ENCODE measurements at regions not wholly inside any gene's neighbourhood (a gene's known extent, or its start where the extent isn't known, plus 50 kb on each side); places are given as distances from the start of the nearest gene placed in this dataset.

DNA sequence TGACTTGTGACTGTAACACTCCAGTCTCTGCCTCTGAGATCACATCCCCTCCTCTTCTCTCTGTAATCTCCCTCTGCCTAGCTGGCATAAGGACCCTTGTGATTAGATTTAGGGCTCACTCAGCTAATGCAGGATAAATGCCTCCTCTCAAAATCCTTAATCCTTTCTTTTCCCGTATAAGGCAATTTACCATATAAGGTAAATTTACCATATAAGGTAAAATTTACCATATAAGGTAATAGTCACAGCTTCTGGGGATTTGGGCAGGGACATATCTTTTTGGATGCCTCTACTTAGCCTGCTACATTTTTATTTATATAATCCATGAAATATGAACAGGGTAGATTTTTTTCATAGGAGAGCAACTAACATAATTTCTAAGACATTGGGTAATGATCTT lies 318.0 kb upstream of the PUM3 start:
- no peak for DNase-seq (ENCODE audit: low spot score)

DNA sequence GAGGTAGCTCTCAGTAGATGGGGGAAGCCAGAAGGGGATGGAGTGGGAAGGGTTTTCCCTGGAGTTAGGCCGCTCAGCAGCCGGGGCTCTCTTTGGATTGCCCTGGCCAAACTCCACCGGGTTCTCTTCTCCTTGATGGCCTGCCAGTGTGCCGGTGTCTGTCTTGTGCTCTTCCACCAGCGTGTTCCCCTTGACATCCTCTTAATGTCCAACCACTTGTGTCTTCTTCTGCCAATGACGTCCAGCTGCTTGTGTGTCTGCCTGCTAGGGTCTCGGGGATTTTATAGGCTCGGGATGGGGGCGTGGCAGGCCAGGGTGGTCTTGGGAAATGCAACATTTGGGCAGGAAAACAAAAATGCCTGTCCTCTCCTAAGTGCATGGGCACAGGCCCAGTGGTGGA lies 313.1 kb upstream of the PUM3 start:
- DNase-seq (ENCODE audit: low spot score): no peak

DNA sequence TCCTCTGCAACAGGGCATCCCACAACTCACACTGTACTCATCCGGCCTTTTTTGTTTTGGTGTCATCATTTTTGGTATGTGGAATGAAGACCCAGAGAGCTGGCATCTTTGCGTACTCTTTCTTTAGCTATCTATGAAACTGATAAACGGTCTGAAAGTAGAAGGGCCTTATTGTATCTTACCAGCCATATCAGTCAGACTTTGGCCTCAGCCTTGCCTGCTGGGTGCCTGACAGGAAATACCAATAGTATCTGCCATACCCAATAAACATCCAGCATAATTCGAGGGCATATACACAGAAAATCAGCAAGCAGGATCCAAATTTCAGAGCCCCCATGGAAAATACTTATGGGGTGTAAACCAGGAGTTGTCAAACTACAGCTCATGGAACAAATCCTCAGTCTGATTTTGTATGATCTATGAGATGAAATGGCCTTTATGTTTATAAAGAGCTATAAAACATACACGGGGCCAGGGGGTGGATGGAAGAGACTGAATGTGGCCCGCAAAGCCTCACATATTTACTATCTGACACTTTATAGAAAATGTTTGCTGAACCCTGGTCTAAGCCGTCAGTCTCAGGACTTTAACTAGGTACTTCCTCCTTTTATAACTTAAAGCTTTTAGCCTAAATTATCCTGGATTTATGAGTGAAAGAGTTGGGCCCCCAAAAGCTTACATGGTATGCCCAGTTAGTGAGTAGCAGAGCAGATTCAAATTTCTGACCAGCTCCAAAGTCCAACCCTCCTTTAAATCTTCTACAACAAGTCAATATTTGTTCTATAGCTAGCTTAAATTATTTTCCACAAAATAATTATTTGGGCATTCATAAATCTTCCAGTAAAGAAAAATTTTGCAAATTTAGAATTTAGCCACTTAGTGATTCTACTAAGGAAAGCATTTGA lies 308.0 kb upstream of the PUM3 start:
- DNase-seq (ENCODE audit: low spot score): no peak

DNA sequence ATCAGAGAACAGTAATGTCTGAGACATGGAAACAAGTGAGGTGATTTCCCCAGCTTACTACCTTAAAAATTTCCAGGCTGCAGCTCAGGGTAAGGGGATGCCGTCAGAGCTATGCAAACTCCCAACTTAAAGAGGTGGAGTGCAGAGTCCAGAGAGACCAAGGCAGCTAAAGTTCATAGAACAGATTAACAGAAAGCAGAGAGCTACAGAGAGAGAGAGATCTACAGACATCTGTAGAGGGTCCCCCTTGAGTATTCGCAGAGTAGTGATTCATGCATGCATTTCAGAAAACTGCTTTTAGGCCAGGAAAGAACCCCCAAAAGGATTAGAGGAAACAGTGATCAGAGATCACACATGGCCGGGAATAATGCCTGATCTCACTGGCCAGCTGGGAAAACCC lies 306.2 kb upstream of the PUM3 start:
- no peak for DNase-seq (ENCODE audit: low spot score)

DNA sequence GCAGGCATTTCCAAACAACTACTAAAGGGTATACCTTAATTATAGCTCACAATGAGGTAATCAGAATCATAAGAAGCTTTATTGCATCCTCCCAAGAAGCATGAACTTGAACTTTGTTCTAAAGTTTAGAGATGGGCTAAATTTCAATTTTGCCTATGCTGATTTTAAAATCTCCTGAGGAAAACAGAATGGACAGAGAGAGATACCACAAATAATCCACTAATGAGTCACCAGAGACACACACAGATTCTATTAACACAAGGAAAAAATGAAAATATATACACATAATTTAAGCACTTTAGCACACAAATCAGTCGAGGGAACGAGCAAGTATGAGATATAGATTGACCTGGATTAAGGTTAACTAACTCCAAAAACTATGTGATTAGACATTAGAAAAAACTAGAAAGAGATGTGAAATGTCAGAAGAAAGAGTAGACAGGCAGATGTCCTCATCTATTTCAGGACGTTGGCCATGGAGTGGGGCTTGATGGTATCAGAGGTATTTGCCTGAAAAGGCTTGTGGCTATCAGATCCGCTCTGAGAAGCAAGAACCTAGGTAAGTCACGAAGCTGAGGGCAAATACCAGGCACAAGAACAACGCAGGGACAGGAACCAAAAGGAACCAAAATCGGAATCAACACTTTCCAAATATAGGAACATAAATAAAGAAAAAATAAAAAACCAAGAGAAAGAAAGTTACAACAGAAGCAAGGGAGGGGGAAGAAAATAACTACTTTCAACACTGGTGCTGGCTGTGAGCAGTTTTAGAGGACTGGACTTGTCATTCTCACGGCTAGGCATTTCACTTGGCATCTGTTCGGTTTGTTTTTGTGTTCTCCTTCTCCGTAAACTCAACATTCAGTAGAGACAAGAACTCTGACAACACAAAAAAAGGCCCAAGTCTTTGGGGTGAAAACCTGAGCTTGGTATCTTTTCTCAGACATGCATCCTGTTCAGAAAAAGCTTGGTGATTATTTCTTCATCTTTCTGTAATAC lies 294.6 kb upstream of the PUM3 start:
- DNase-seq (ENCODE audit: low spot score): no peak

DNA sequence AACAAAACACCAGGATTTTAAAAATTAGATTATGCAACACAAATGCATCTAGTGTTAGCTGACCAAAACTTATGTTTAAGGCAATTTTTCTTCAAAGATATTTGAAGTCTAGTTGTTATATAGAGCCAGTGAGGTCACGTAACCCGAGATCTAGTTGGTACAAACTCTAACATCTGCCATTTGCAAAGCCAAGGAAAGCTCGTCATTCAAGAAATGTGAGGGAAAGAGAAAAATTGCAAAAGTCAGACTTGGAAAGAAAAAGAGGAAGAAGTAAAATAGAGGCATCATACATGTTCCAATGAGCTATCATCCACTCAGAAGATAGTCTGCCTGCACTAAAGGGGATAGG lies 293.4 kb upstream of the PUM3 start:
- DNase-seq (ENCODE audit: low spot score): no peak

DNA sequence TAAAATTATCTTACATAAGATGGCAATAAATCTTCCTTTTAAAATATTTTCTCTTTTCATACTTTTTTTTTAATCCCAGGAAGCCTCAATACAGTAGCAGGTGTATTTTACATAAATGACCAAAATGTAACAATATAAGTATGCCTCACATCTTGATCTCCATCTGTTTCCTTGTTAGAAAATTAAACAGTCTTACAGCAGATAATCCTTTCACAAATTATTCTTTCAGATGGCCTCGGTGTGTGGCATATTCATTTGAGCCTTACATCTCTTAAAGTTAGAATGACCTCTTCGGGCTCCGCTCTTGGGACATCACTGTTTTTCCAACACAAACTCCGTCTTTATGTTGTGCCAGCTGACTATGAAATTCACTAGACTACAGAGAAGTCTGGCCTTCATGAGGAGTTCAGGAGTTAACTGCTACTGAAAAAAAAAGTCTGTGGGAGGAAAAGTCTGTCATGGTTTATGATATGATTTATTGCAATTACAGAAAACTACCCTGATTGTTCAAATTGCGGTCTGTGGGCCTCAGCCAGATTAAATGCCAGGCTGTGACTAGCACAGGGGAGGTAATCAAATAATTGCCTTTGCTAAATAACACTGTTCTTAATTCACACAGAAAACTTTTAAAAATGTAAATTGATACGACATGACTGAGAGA lies 292.9 kb upstream of the PUM3 start:
- no peak for DNase-seq (ENCODE audit: low spot score)

DNA sequence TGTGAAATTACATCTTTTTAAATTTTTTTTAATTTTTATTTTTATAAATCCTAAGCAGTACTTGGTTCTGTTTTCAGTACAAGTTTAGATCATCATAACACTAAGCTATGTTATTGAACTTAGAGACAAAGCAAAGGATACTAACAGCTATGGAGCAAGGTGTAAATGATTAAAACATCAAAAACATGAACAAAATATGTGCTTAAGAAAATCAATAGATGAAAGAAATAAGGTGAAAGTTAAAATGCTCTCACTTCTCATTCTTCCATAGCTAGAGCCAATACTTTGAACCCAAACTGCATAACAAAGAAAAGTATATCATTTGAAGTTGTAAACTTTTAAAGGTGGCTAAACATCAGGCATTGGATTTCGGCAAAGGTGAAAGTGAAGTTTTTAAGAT lies 292.3 kb upstream of the PUM3 start:
- no peak for DNase-seq (ENCODE audit: low spot score)

DNA sequence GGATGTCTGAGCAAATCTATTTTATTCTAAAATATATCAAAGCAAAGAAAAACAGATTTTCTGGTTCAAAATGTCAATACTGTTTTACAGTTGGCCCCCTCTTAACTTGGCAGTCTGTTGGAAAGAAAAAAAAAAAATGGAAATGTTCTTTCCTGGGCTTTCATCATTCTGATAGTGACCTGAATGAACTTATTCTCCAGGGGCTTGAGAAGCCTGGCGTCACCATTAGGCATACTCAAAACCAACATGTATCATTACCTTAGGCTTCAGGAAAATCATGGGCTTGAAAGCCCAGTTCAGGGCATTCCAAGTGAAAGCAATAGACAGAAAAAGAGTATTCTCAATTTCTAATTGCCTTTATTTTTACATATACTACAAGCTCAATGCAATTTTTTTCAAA lies 283.7 kb upstream of the PUM3 start:
- no peak for DNase-seq (ENCODE audit: low spot score)

DNA sequence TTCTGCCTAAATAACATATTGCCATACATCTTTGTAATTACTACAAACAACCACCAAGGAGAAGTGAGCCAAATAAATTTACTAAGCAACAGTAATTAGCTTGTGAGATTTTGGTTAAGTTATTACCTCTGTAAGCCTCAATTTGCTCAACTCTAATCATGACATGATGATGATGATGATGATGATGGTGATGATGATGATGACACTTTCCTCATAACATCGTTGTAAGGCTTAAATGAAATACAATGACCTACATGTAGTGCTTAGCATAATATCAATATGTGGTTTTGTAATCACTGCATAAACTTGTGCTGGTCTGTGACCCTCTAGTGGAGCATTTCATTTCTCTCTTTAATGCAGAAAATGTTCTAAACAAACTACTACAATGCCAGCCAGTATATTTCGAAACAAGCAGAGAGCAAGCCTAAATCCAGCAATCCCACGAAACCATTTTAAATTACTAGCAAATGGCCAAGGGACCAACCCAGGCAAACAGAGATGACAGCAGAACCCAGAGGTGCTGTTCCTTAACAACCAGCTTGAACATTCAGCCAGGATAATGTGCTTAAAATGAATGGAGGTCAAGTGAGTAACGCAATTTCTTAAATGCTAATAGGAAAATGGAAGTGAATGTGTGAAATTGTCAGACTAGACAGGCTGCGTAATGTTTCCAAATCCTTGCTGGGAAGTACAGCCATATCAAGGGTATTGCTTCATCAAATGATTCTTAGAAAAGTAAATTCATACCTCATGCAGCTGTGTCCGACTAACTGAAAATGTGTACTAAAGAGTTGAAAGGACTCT lies 281.9 kb upstream of the PUM3 start:
- no peak for DNase-seq (ENCODE audit: low spot score)

DNA sequence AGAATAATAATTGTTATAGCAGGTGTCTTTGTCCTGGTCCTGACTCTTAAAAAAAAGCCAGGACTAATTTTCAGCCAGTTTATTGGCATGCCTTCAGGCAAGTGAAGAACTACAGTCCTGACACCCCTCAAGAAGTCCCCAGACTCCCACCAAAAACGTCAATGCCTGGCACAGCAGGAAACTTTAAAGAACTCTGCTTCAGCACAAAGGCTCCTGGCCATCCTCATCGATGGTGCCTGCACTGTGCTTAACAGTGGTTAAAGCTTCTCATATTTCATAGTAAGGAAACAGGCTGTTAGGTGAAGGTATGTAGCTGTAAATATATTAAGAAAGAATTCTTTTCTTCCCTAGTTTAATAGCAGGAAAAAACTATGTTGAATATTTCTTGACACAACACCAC lies 280.1 kb upstream of the PUM3 start:
- no peak for DNase-seq (ENCODE audit: low spot score)

DNA sequence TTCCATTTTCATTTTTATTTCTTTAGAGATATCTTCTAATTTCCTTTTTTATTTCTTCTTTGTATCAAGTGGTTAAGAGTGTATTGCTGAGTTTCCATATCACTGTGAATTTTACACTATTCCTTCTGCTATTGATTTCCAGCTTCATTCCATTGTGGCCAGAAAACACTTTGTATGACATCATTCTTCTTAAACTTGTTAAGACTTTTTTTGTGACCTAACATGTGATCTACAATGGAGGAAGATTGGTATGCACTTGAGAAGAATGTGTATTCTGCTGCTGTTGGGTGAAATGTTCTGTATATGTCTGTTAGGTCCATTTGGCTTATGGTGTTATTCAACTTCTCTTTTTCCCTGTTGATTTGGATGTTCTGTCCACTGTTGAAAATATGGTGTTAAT lies 274.2 kb upstream of the PUM3 start:
- DNase-seq (ENCODE audit: low spot score): no peak

DNA sequence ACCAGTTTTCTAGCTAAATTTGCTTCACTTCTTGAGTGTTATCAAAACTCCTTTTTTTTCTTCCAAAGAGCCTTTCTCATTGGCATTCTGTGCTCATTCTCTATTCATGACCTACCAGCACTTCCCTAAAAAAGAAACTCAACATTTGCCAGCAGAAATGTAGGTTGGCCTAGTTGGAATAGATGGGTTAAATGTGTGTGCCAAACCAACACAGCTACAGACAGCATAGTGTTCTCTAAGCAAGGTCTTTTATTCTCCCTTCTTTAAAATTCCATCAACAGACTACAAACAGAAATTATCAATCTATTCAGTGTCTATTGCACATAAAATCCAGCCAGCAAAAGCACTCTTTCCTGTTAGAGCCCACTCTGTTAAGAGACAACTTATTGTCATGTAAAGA lies 255.8 kb upstream of the PUM3 start:
- DNase-seq (ENCODE audit: low spot score): no peak

DNA sequence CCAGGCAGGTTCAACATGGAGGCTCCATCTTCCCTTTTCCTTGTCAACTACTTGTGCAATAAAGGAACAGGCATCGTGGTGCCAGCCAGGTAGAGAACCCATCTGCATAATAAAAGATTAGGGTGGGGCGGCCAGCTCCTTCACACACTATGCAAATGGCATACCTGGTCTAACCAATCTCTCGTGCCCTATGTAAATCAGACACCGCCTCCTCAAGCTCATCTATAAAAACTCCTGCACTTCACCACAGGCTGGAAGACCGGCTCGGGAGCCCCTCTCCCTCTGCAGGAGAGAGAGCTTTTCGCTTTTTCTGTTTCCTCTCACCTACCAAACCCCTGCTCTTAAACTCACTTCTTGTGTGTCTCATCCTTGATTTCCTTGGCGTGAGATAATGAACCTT lies 244.3 kb upstream of the PUM3 start:
- no peak for DNase-seq (ENCODE audit: low spot score)

DNA sequence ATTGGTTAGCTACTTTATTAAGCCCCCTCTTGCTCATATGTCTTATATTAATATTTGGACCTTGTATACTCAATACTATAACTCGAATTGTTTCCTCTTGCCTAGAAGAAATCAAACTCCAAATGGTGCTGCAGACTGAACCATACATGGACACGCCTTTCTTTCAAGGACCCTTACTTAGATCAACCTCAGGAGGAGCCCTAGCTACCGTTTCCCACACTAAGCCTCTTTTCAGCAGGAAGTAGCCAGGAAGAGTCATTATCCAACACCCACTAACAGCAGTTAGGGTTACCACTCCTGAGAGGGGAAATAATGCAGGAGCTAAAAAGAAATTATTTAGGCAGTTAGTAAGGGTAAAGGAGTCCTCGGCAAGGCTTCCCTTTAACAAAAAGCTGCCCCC lies 243.8 kb upstream of the PUM3 start:
- no peak for DNase-seq (ENCODE audit: low spot score)

DNA sequence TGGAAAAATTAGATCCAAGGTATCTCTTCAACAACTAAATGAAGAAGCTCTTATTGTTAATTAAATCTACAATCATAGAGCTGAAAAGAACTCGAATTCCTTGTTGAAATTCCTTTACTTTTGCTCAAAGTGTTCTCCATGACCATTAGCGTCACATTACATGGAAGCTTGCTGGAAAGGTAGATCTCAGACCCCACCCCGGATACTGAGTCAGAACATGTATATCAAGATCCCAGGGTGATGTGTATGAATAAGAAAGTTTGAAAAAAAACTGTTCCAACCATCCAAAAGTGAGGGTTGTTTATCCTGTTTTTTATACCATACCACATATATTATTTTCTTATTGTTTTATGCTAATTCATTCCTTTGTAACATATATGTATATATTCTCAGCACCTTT lies 237.1 kb upstream of the PUM3 start:
- DNase-seq (ENCODE audit: low spot score): no peak

DNA sequence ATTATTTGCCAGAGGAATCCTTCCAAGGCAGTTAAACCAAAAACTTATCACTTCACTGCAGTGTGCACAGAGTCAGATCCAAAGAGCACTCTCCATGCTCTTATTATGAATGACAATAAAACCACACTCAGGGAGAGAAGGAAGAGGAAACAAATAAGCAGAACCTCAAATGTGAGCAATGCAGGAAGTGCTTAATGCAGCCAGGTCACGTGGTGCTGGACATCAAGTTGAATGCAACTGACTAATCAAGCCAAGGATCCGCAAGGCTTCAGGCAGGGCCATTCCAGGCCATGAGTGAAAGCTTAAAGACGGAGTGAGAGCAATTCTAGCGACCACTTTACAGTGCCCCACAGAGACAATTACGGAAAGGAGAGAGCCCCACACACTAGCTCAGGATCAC lies 230.4 kb upstream of the PUM3 start:
- DNase-seq (ENCODE audit: low spot score): no peak

DNA sequence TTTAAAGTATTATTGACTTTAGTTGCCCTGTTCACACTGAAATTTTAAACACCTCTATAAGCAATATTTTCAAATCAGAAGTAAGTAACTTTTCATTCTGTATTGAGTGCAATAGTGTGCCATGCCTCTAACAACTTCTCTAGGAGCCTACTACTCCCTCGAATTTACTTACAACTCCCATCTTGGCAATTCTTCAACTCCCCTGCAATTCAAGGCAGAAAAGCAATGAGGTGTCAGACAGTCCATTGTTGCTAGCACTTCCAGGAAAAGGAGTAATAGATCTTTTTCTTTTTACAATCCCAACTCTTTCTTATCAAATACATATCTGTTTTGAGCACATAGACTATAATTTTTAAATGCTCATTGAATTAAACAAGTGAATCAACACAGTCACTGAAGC lies 222.7 kb upstream of the PUM3 start:
- DNase-seq (ENCODE audit: low spot score): no peak

DNA sequence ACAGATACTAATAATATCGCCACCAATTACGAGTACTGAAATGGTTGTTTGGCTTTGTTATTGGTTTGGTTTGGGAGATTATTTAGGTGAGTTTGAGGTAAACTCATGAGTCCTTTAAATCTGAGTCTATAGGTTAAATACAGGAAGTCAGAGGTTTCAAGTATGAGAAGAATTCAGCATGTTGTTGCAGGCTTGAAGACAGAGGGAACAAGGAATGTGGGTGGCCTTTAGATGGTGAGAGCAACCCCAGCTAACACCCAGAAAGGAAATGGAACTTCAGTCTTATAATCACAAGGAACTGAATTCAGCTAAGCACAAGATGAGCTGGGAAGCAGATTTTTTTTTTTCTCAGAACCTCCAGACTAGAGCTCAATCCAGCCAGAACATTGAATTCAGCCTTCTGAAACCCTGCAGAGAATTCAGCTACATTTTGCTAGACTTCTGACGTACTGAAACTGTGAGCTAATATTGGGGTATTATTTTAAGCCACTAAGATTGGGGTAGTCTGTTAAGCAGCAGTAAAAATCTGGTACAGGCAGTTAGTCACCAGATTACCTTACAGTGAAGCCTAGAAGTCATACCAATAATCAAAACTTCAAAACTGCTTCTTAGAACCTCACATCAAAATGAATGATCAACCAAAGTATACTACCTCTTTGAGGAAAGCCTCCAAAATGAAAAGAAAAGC lies 216.0 kb upstream of the PUM3 start:
- no peak for DNase-seq (ENCODE audit: low spot score)

DNA sequence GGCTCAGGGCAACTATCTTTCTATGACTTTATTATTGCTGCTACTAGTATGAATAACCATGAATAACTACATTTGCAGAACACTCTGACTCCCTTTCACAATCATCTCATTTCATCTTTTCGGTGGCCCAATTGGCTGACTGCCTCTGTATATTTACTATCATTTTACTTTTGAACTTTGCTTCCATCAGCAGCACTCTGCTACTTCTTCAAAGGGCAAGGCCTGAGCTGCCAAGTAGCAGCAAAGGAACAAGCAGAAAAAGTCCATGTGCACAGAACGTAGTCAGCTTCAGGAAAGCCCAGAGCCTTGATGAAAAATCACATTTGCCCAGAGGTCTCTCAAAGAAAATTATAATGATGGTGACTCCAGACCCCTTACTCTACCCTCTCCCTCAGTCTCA lies 214.5 kb upstream of the PUM3 start:
- no peak for DNase-seq (ENCODE audit: low spot score)

Data from HT-29 (cell line).